ENCODE measurements at regions not wholly inside any gene's neighbourhood (a gene's known extent, or its start where the extent isn't known, plus 50 kb on each side); places are given as distances from the start of the nearest gene placed in this dataset.

GRCh38 chr9:115240676-115241075 lies 122.7 kb upstream of the TNC start:
- DNase-seq (ENCODE audit: extremely low read depth, low read depth) = no peak
- H3K4me3 ChIP-seq (replicated peaks; ENCODE audit: low read depth, low read length) = no peak overlapping the region
- TF ChIP-seq, protein P1, sequence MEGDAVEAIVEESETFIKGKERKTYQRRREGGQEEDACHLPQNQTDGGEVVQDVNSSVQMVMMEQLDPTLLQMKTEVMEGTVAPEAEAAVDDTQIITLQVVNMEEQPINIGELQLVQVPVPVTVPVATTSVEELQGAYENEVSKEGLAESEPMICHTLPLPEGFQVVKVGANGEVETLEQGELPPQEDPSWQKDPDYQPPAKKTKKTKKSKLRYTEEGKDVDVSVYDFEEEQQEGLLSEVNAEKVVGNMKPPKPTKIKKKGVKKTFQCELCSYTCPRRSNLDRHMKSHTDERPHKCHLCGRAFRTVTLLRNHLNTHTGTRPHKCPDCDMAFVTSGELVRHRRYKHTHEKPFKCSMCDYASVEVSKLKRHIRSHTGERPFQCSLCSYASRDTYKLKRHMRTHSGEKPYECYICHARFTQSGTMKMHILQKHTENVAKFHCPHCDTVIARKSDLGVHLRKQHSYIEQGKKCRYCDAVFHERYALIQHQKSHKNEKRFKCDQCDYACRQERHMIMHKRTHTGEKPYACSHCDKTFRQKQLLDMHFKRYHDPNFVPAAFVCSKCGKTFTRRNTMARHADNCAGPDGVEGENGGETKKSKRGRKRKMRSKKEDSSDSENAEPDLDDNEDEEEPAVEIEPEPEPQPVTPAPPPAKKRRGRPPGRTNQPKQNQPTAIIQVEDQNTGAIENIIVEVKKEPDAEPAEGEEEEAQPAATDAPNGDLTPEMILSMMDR (IDR thresholded peaks at IDR 0.05; ENCODE audit: low read depth, low read length, missing control alignments) = no peak

DNA sequence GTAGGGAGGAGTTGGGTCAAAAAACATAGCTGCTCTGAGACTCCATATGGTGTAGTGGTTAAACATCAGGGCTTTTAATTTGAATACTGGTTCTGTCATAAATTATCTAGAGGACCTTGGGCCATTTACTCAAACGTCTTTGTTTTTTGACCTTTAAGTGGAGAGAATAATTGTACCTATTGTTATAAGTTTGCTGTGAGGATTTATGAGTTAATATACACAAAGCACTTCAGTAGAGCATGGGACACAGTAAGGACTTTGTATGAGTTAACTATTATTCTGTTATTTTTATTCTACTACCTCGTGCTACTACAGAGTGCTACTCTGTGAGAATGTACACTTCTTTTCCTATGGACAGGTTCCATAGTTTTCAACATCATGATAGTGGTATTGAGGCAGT lies 123.7 kb upstream of the TNC start:
- no peak for DNase-seq (ENCODE audit: extremely low read depth, low read depth)

GRCh38 chr9:115249488-115249887 lies 131.5 kb upstream of the TNC start:
- DNase-seq (ENCODE audit: extremely low read depth, low read depth) = no peak
- H3K4me3 ChIP-seq (replicated peaks; ENCODE audit: low read depth, low read length) = no peak overlapping the region
- TF ChIP-seq, protein P1 (IDR thresholded peaks at IDR 0.05; ENCODE audit: low read depth, low read length, missing control alignments) = no peak

More for the DNA sequence above, 123.7 kb upstream of the TNC start:
- H3K4me3 ChIP-seq (replicated peaks; ENCODE audit: low read depth, low read length) = no peak overlapping the region
- TF ChIP-seq, protein P1 (IDR thresholded peaks at IDR 0.05; ENCODE audit: low read depth, low read length, missing control alignments) = no peak

DNA sequence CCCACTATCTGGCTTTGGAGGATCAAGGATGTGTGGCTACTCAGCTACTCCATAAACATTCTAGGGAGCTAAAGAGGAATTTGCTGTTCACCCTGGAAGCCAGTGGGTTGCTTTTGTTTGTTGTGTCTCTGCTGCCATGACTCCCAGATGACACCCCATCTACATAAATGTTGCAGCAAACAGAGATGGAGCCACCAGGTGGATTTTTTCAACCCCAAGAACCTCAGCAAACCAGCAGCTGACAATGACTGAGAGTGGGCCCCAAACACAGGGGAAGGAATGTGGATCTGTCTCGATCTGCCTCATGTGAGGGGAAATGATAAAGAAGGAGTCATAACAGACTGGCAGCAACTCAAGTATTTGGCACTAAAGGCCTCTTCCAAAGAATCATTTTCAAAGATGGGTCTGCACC lies 132.7 kb upstream of the TNC start:
- no peak for DNase-seq (ENCODE audit: extremely low read depth, low read depth)
- H3K4me3 ChIP-seq (replicated peaks; ENCODE audit: low read depth, low read length) = no peak overlapping the region
- TF ChIP-seq, protein P1 (IDR thresholded peaks at IDR 0.05; ENCODE audit: low read depth, low read length, missing control alignments) = no peak

DNA sequence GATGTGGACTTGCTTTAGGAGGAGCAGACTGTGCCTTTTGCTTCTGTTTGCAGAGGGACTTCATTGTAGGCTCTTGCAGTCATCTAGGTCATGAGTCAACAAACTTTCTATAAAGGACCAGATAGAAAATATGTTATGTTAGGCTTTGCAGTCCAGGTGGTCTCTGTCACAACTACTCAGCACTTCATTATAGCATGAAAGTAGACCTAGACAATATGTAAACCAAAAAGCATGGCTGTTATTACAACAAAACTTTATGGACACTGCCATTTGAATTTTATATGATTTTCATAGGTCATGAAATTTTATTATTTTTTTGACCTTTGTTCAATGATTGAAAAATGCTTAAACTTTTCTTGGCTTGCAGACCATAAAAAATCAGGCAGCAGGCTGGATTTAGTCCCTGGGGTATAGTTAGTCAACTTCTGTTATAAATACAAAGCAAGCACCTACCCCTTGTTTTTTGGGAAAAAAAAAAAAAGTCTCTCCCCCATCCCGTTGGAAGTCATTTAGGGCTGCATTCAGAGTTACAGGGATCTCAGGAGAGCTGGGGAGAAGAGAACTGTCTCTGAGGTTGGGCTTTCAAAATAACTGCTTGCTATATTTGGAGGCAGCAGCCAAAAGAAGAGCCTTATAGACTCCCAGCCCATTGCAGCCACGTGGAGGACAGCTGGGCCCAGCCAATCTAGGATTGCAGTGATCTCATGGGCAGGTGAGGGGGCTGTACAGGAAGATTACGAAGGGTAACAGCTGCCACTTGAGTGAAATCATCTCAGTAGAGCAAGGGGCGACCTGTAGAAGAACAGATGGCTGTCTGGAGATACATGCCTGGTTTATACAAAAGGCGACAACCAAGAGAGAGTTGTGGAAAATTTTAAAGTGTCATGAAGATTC lies 136.6 kb upstream of the TNC start:
- no peak for DNase-seq (ENCODE audit: extremely low read depth, low read depth)
- no peak overlapping the region for H3K4me3 ChIP-seq (replicated peaks; ENCODE audit: low read depth, low read length)
- TF ChIP-seq, protein P1 (IDR thresholded peaks at IDR 0.05; ENCODE audit: low read depth, low read length, missing control alignments) = no peak

- H3K4me3 ChIP-seq (replicated peaks; ENCODE audit: low read depth, low read length) = no peak overlapping the region
- TF ChIP-seq, protein P1 (IDR thresholded peaks at IDR 0.05; ENCODE audit: low read depth, low read length, missing control alignments) = no peak
- DNase-seq (ENCODE audit: extremely low read depth, low read depth) = no peak
Observed at GRCh38 chr9:115261656-115262081, 143.7 kb upstream of the TNC start.

All from HFF-Myc (cell line).